IMR-90 (cell line): ENCODE measurements at regions not wholly inside any gene's neighbourhood (a gene's known extent, or its start where the extent isn't known, plus 50 kb on each side); places are given as distances from the start of the nearest gene placed in this dataset.

ENCODE experiments used
- ATAC-seq: fragments of 200-7000 bp; cut with Tn5 transposase; 2 replicates; pipeline ENCODE4 v1.9.1; 2020; ENCODE audit warnings: low read depth, mild to moderate bottlenecking, moderate library complexity
- BruUV-seq: library from RNA; stranded (reverse); fragments of 400-500 nt; replicated peaks from 2 replicates; lab custom pipeline; 2021; lab: Mats Ljungman, UMichigan
- CTCF ChIA-PET: fragments of 300-600 bp; formaldehyde crosslinking; extraction: SDS; loops from one replicate; lab custom pipeline; 2021; ENCODE audit warnings: antibody characterized with exemption; lab: Yijun Ruan, JAX
- POLR2A ChIA-PET: fragments of 300-600 bp; sonication (Branson Sonifier 250); formaldehyde crosslinking; loops from one replicate; lab custom pipeline; 2022; ENCODE audit warnings: antibody characterized with exemption; ENCODE audit not compliant: unreplicated experiment; lab: Charles Lee
- DNase-seq: peaks from one replicate; pipeline ENCODE4 v3.0.0; 2013
- H2AFZ ChIP-seq: replicated peaks from 2 replicates; pipeline ENCODE3; 2013; ENCODE audit warnings: low read length, mild to moderate bottlenecking; ENCODE audit not compliant: poor library complexity
- H2AK5ac ChIP-seq: 2 replicates; pipeline ENCODE4 v1.6.1; 2013; ENCODE audit warnings: low read depth, low read length, inconsistent platforms
- H2AK9ac ChIP-seq: replicated peaks from 2 replicates; pipeline ENCODE3; 2013; ENCODE audit warnings: mild to moderate bottlenecking, low read depth, low read length, moderate library complexity; ENCODE audit not compliant: poor library complexity
- H2BK120ac ChIP-seq: 2 replicates; pipeline ENCODE4 v1.6.1; 2013; ENCODE audit warnings: low read depth, low read length, inconsistent platforms
- H2BK15ac ChIP-seq: 3 replicates; pipeline ENCODE4 v1.6.1; 2013; ENCODE audit warnings: low read depth, low read length, inconsistent platforms
- H2BK20ac ChIP-seq: 2 replicates; pipeline ENCODE4 v1.6.1; 2013; ENCODE audit warnings: low read depth, mild to moderate bottlenecking, inconsistent platforms, low read length, moderate library complexity
- H2BK5ac ChIP-seq: 2 replicates; pipeline ENCODE4 v1.6.1; 2013; ENCODE audit warnings: mild to moderate bottlenecking, low read depth, low read length, inconsistent platforms; ENCODE audit not compliant: poor library complexity, severe bottlenecking
- H3K14ac ChIP-seq: replicated peaks from 2 replicates; pipeline ENCODE4 v1.6.1; 2013; ENCODE audit warnings: low read depth, low read length, inconsistent platforms
- H3K18ac ChIP-seq: 2 replicates; pipeline ENCODE4 v1.6.1; 2013; ENCODE audit warnings: low read depth, low read length, control low read depth
- H3K23ac ChIP-seq: 2 replicates; pipeline ENCODE4 v1.6.1; 2013; ENCODE audit warnings: low read depth, low read length, inconsistent platforms
- H3K27ac ChIP-seq: 2 replicates; pipeline ENCODE4 v1.5.1; 2013; ENCODE audit warnings: mild to moderate bottlenecking, control low read depth, low read length; ENCODE audit not compliant: insufficient read depth
- H3K27me3 ChIP-seq: 2 replicates; pipeline ENCODE4 v1.6.1; 2013; ENCODE audit warnings: low read length; ENCODE audit not compliant: control insufficient read depth, insufficient read depth
- H3K36me3 ChIP-seq: 2 replicates; pipeline ENCODE4 v1.6.1; 2013; ENCODE audit warnings: low read length, mixed read lengths; ENCODE audit not compliant: control insufficient read depth, insufficient read depth
- H3K4ac ChIP-seq: 2 replicates; pipeline ENCODE4 v1.6.1; 2013; ENCODE audit warnings: low read depth, low read length, inconsistent platforms
- H3K4me1 ChIP-seq: 2 replicates; pipeline ENCODE4 v1.6.1; 2013; ENCODE audit warnings: low read length, mixed read lengths; ENCODE audit not compliant: control insufficient read depth, insufficient read depth
- H3K4me2 ChIP-seq: 2 replicates; pipeline ENCODE4 v1.6.1; 2013; ENCODE audit warnings: low read depth, mild to moderate bottlenecking, control low read depth, low read length, moderate library complexity
- H3K4me3 ChIP-seq: 2 replicates; pipeline ENCODE4 v1.5.1; 2013; ENCODE audit warnings: low read depth, mild to moderate bottlenecking, control low read depth, low read length, moderate library complexity; ENCODE audit not compliant: insufficient read depth
- H3K56ac ChIP-seq: 2 replicates; pipeline ENCODE4 v1.6.1; 2013; ENCODE audit warnings: low read length, inconsistent platforms; ENCODE audit not compliant: insufficient read depth; ENCODE audit errors: extremely low read depth
- H3K79me1 ChIP-seq, 2 experiments: 2 replicates each; pipeline ENCODE4 v1.6.1; 2013; ENCODE audit warnings: low read length in 2 of 2, inconsistent platforms in 1 of 2, low read depth in 1 of 2
- H3K9ac ChIP-seq: 2 replicates; pipeline ENCODE4 v1.6.1; 2013; ENCODE audit warnings: low read depth, low read length, control low read depth
- H3K9me1 ChIP-seq: 2 replicates; pipeline ENCODE4 v1.6.1; 2013; ENCODE audit warnings: low read length, inconsistent platforms; ENCODE audit not compliant: insufficient read depth
- H3K9me3 ChIP-seq: 2 replicates; pipeline ENCODE4 v1.6.1; 2013; ENCODE audit warnings: low read length; ENCODE audit not compliant: control insufficient read depth, insufficient read depth
- H4K20me1 ChIP-seq: 2 replicates; pipeline ENCODE4 v1.6.1; 2013; ENCODE audit warnings: low read length, inconsistent platforms; ENCODE audit not compliant: insufficient read depth
- H4K5ac ChIP-seq: 2 replicates; pipeline ENCODE4 v1.6.1; 2013; ENCODE audit warnings: mild to moderate bottlenecking, low read depth, low read length, control low read depth
- H4K8ac ChIP-seq, 2 experiments: 2 replicates each; pipeline ENCODE4 v1.6.1; 2013; ENCODE audit warnings: low read depth in 2 of 2, low read length in 2 of 2, control low read depth in 1 of 2, inconsistent platforms in 1 of 2
- H4K91ac ChIP-seq: 2 replicates; pipeline ENCODE4 v1.6.1; 2013; ENCODE audit warnings: low read depth, low read length, inconsistent platforms; ENCODE audit not compliant: insufficient read depth
- BHLHE40 ChIP-seq: fragments of 150-350 bp; IDR thresholded peaks from 2 replicates; pipeline ENCODE4 v1.6.1; 2016; ENCODE audit warnings: mild to moderate bottlenecking, low read depth, low read length
- CEBPB ChIP-seq: IDR thresholded peaks from 2 replicates; pipeline ENCODE4 v1.6.1; 2012; ENCODE audit warnings: low read depth, low read length, improper control_type of control experiment
- MAFK ChIP-seq: IDR thresholded peaks from 2 replicates; pipeline ENCODE4 v1.6.1; 2012; ENCODE audit warnings: low read depth, low read length, improper control_type of control experiment
- MAZ ChIP-seq: IDR thresholded peaks from 2 replicates; pipeline ENCODE4 v1.6.1; 2012; ENCODE audit warnings: low read depth, mild to moderate bottlenecking, low read length, improper control_type of control experiment, moderate library complexity, borderline replicate concordance
- MXI1 ChIP-seq: IDR thresholded peaks from 2 replicates; pipeline ENCODE4 v1.6.1; 2012; ENCODE audit warnings: low read depth, mild to moderate bottlenecking, low read length, moderate library complexity, borderline replicate concordance
- NFE2L2 ChIP-seq: fragments of 150-350 bp; IDR thresholded peaks from 2 replicates; pipeline ENCODE4 v1.6.1; 2016; ENCODE audit warnings: low read depth, mild to moderate bottlenecking, low read length
- WGBS, 2 experiments: methylation state at CpG; one replicate each; pipeline versions ENCODE4 v1.1.5 to v1.1.7; 2013; ENCODE audit warnings: missing lambda C conversion rate in 2 of 2; ENCODE audit not compliant: insufficient read length in 1 of 2; ENCODE audit errors: extremely low coverage in 2 of 2; 5-methylcytosine and 5-hydroxymethylcytosine counted together
- dilution Hi-C: fragments of 300-500 bp; cut with HindIII; formaldehyde crosslinking; loops from one replicate; pipeline ENCODE4 v1.14.3; 2018; ENCODE audit warnings: low sequenced_read_pairs; ENCODE audit not compliant: unreplicated experiment
- in situ Hi-C: fragments of 300-500 bp; cut with MboI; formaldehyde crosslinking; loops from 3 replicates; pipeline ENCODE4 v1.14.3; 2019; ENCODE audit warnings: low sequenced_read_pairs, inconsistent platforms, mixed read lengths
- intact Hi-C: fragments of 100-400 bp; cut with micrococcal nuclease; formaldehyde crosslinking; loops from 2 replicates; pipeline ENCODE4 v1.10.0; 2022
- TF ChIP-seq, protein P1 (sequence below): fragments of 150-350 bp; IDR thresholded peaks from 2 replicates; pipeline ENCODE4 v1.6.1; 2016; ENCODE audit warnings: low read depth, mild to moderate bottlenecking, low read length, moderate library complexity, borderline replicate concordance

DNA sequence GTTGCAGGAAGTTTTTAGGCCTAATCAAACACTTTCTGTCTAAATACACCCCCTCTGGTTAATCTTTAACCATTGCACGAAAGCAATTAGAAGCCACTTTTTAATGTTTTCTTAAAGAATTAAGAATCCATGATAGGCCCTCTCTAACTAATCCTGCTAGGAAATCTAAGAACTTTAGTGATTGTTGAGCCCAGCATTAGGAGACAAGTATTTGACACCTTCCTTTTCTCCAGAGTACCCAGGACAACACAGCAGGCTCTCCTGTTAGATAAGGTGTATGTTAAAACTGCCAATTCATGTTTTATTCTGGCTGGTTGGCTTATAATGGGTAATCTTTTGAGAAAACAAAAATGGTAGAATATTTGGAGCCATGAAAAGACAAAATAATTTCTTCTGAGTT is 95.0 kb downstream of the ALX1 start:
- Histone ChIP-seq H2AFZ (no peak overlapping the region), H3K4ac (no peak overlapping the region), H4K20me1 (no peaks in the 10 kb centered on the region), H3K56ac (no peak overlapping the region), H2AK5ac (no peak overlapping the region), H2AK9ac (no peak overlapping the region), H4K91ac (no peak overlapping the region), H3K23ac (no peak overlapping the region), H2BK120ac (no peak overlapping the region), H3K9ac (no peak overlapping the region), H2BK5ac (no peak overlapping the region), H3K27ac (no peak overlapping the region), H3K79me1 (no peaks in the 10 kb centered on the region), H3K9me3 (no peaks in the 10 kb centered on the region), H3K27me3 (no peaks in the 10 kb centered on the region), H3K14ac (no peak overlapping the region), H3K18ac (no peak overlapping the region), H2BK15ac (no peak overlapping the region), H3K4me3 (no peak overlapping the region), H3K4me1 (no peaks in the 10 kb centered on the region), H4K5ac (no peak overlapping the region), H3K9me1 (no peaks in the 10 kb centered on the region), H2BK20ac (no peak overlapping the region), H4K8ac (no peak overlapping the region), H3K4me2 (no peak overlapping the region), H3K36me3 (no peaks in the 10 kb centered on the region)
- dilution Hi-C loops = no loop called here
- BruUV-seq = no TSS peak
- TF ChIP-seq, protein P1, sequence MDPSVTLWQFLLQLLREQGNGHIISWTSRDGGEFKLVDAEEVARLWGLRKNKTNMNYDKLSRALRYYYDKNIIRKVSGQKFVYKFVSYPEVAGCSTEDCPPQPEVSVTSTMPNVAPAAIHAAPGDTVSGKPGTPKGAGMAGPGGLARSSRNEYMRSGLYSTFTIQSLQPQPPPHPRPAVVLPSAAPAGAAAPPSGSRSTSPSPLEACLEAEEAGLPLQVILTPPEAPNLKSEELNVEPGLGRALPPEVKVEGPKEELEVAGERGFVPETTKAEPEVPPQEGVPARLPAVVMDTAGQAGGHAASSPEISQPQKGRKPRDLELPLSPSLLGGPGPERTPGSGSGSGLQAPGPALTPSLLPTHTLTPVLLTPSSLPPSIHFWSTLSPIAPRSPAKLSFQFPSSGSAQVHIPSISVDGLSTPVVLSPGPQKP = no peak
- TF ChIP-seq BHLHE40 (no peak), CEBPB (no peak), NFE2L2 (no peak), MAFK (no peak), MXI1 (no peak), MAZ (no peak)
- ATAC-seq = no peak
- intact Hi-C loops = no loop called here
- no CpG with 5 or more reads among the region's 1 CpG for WGBS, 2 experiments
- no peak for DNase-seq
- ChIA-PET POLR2A (no interaction called here), CTCF (no interaction called here)
- in situ Hi-C loops = no loop called here
